ENCODE measurements at regions not wholly inside any gene's neighbourhood (a gene's known extent, or its start where the extent isn't known, plus 50 kb on each side); places are given as distances from the start of the nearest gene placed in this dataset.

DNA sequence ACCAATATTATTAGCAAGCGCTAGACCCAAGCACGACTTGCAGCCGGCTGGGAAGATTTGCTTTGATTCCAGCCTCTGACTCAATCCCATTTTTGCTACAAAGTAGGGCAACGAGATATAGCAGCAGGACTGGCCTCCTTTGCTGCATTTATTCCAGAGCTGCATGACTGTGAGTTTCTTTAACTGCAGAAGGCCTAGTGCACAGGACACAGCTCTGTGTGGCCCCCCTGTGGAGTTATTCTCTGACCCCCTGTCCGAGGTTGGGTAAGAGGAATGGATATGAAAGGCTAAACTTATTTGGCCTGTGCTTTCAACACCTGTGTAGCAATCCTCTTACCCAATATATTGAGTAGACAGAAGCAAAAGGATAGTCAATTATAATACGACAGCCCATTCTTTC lies 133.3 kb upstream of the SPTLC3 start:
- H3K4me3 ChIP-seq (ENCODE audit: low read depth, low read length): no peak overlapping the region
- no peak for DNase-seq (ENCODE audit: low read depth)
- TF ChIP-seq, protein P1, sequence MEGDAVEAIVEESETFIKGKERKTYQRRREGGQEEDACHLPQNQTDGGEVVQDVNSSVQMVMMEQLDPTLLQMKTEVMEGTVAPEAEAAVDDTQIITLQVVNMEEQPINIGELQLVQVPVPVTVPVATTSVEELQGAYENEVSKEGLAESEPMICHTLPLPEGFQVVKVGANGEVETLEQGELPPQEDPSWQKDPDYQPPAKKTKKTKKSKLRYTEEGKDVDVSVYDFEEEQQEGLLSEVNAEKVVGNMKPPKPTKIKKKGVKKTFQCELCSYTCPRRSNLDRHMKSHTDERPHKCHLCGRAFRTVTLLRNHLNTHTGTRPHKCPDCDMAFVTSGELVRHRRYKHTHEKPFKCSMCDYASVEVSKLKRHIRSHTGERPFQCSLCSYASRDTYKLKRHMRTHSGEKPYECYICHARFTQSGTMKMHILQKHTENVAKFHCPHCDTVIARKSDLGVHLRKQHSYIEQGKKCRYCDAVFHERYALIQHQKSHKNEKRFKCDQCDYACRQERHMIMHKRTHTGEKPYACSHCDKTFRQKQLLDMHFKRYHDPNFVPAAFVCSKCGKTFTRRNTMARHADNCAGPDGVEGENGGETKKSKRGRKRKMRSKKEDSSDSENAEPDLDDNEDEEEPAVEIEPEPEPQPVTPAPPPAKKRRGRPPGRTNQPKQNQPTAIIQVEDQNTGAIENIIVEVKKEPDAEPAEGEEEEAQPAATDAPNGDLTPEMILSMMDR (IDR thresholded peaks at IDR 0.05; ENCODE audit: insufficient read depth, low read depth, low read length, missing control alignments): no peak

DNA sequence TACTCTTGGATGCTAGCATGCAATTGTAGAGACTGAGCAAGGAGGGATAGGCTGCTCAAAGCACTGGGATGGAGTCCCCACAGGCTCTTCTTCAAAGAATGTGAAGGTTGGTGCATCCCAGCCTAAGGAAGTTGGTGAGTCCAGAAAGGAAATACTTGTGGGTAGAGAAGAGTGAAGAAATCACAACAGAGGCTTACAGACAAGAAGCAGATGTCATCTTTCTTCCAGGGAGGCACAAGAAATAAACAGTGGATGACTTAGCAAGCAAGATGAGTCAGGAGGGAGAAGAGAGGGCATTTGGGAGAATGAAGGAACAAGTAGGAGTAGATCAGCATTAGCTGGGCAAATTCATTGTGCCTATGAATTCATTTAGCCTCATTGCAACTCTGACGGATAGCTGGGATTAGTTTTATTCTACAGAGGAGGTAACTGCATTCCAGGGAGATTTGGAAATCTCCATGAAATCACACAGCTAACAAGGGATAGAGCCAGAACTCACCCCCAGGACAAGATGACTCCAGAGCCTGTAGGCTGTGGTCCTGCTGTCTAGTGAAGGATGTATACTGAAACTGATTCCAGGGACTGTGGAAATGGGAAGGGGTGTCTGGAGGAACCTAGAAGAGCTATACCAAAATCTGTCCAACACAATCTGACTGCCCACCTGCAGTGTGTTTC lies 125.8 kb upstream of the SPTLC3 start:
- no peak overlapping the region for H3K4me3 ChIP-seq (ENCODE audit: low read depth, low read length)
- DNase-seq (ENCODE audit: low read depth): no peak
- TF ChIP-seq, protein P1 (IDR thresholded peaks at IDR 0.05; ENCODE audit: insufficient read depth, low read depth, low read length, missing control alignments): no peak

DNA sequence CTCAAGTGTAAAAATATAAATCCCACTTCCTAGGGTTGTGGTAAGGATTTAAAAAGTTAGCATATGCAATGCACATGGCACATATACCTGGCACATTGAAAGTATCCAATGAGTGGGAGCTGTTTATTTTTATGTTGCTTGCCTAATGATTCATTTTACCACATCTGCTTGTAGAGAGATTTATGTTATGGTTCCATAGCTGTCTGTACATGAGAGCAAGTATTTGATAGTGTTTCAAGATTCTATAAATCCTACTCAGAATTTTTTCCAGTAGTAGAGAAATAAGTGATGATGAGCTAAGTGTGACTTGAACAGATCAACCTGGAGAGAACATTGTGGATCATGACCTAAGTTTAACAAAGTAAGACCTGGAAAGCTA lies 125.3 kb upstream of the SPTLC3 start:
- H3K4me3 ChIP-seq (ENCODE audit: low read depth, low read length): no peak overlapping the region
- DNase-seq (ENCODE audit: low read depth): no peak
- TF ChIP-seq, protein P1 (IDR thresholded peaks at IDR 0.05; ENCODE audit: insufficient read depth, low read depth, low read length, missing control alignments): no peak

DNA sequence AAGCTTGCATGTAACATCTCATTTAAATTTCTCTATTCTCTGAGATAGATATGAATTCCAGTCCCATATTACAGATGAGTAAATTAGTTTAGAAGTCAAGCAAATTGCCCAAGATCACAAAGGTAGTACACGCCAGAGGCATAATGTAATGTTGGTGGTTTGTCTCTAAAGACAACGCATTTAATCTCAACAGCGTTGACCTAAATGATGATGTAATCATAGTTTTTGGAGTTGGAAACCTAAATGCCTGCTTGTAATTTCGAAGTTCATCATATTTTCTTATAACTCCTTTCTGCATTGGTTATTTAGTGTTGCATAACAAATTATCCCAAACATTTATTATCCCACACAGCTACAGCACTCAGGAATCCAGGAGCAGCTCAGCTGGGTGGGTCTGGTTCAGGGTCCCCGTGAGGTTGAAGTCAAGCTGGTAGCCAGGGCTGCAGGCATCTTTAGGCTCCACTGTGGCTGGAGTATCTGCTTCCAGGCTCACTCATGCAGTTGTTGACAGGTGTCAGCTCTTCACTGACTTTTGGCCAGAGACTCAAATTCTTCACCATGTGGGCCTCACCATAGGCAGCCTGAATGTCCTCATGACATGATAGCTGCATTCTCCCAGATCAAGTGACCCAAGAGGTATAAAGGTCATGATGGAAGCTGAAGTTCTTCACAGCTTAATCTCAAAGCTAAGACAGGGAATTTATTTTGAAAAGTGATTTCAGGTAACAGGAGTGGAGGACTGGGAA lies 122.0 kb upstream of the SPTLC3 start:
- no peak for DNase-seq (ENCODE audit: low read depth)
- TF ChIP-seq, protein P1 (IDR thresholded peaks at IDR 0.05; ENCODE audit: insufficient read depth, low read depth, low read length, missing control alignments): no peak

DNA sequence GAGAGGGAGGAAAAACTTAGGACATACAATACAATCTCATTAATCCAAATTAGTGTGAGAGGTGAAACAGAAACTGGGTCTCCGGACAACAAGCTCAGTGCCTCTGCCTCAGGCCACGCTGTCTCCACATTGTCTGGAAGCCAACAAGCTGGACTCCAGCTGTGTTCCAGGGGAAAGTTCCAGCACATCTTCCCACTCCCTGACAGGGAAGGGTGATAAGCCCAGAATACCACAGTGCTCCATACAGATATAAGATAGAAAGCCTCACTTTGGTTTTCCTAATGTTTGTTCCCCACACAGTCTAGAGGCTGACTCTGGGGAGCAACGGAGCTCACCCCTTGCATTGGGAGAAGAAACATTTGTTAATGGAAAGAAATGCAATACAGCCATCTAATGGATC lies 117.1 kb upstream of the SPTLC3 start:
- H3K4me3 ChIP-seq (ENCODE audit: low read depth, low read length): no peak overlapping the region
- no peak for DNase-seq (ENCODE audit: low read depth)
- TF ChIP-seq, protein P1 (IDR thresholded peaks at IDR 0.05; ENCODE audit: insufficient read depth, low read depth, low read length, missing control alignments): no peak

More for the DNA sequence above, 122.0 kb upstream of the SPTLC3 start:
- no peak overlapping the region for H3K4me3 ChIP-seq (ENCODE audit: low read depth, low read length)

DNA sequence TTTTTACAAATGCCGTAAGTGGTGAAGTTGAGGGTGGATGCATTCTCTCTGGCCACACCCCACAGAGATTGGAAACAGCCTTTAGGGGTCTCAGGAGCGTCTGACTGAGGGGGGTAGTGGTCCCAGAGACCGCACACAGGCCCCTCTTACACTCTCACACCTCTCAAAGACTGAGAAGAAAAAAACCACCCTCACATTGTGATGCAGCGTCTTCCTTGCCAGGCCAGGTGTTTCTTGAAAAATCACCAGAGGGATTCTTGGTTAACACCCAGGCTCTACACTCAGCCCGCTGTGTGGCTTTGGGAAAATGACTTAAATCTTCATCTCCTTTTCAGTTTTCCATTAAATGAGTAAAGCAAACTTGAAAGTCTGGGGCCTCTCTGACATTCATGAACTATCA lies 115.8 kb upstream of the SPTLC3 start:
- DNase-seq (ENCODE audit: low read depth): no peak
- H3K4me3 ChIP-seq (ENCODE audit: low read depth, low read length): no peak overlapping the region
- TF ChIP-seq, protein P1 (IDR thresholded peaks at IDR 0.05; ENCODE audit: insufficient read depth, low read depth, low read length, missing control alignments): no peak
